CD4-positive, alpha-beta T cell treated with Interferon alpha-2 for 1 hour (primary cell): ENCODE measurements at regions not wholly inside any gene's neighbourhood (a gene's known extent, or its start where the extent isn't known, plus 50 kb on each side); places are given as distances from the start of the nearest gene placed in this dataset.
"Not testable (repeated sequence)": the region's sequence is repeated elsewhere in the genome, so short reads cannot be mapped to it uniquely, and the experiment has no call there.

ENCODE experiments used
- DNase-seq, 2 donors: peaks; one replicate each; pipeline ENCODE4 v3.0.0-alpha.2; 2020 to 2022

- DNase-seq: no peak
Observed at GRCh38 chr2:81050580-81051095, 746.1 kb upstream of the LRRTM1 start.

DNA sequence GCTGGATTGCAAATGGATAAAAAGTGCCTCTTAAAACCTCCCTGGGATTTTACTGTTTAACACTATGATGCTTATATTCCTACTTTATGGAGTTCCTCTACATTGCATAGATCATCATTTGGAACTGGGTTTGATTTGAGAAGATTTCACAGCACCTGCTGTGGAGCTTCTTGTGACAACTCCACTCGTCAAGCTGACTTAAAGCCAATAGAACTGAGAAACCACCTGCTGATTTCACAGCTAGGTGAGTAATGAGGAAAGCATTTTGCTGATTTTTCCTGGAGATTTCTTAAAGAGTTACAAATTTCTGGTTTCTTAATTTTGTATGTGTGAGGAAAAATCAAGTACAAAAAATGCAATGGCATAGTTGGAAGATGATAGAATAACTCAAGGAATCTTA is 739.1 kb upstream of the LRRTM1 start:
- no peak for DNase-seq

DNA sequence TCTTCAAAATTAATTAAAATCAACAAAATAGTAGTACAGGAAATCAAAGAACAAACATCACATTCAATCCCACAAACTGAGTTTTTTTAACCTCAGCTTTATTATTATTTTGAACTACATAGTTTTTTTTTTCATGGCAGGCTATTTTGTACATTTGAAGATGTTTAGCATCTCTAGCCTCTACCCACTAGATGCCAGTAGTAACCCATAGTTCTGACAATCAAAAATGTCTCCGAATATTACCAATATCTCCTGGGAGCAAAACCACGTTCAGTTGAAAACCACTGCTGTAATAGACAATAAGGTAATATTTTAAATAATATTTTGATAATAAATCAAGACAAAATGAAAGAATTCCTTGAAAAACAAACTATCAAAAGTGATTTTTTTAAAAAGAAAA is 702.6 kb upstream of the LRRTM1 start:
- no peak for DNase-seq

DNA sequence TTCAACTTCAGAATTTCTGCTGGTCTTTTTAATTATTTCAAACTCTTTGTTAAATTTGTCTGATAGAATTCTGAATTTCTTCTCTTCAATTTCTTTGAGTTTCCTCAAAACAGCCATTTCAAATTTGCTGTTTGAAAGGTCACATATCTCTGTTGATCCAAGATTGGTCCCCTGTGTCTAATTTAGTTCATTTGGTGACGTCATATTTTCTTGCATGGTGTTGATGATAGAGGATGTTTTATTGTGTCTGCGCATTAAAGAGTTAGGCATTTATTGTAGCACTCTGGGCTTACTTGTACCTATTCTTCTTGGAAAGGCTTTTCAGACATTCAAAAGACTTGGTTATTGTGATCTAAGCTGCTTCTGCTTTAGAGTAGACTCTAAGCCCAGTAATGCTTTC is 698.4 kb upstream of the LRRTM1 start:
- DNase-seq: no peak

GRCh38 chr2:80987466-80987865 is 682.9 kb upstream of the LRRTM1 start:
- DNase-seq: no peak

DNA sequence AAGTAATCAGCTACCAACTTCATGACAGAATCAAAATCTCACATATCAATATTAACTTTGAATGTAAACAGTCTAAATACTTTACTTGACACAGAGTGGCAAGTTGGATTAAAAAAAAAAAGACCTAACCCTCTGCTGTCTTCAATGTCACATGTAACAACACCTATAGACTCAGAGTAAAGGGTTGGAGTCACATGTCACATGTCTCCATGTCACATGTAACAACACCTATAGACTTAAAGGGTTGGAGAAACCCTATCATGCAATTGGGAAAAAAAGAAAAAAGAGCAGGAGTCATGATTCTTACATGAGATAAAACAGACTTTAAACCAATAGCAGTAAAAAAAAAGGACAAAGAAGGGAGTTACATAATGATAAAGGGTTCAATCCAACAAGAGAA is 665.3 kb upstream of the LRRTM1 start:
- DNase-seq: no peak

DNA sequence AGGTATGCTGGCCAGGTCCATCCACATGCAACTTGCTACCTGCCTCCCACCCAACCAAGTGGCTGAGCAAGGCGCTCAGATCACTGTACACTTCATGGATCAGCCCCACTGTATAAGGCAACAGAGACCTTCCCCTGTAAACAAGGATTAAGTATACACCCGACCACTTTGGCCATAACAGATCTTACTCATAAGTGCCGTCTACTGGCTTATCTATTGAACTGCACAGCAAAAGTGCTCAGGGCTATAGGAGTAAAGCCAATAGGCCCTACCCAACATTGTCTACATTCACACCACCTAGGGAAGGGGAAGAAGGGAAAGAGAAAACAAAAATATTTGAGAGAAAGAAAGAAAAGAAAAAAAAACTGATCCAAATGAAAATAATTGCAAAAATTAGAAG is 663.9 kb upstream of the LRRTM1 start:
- DNase-seq: no peak

GRCh38 chr2:80947601-80948130 is 643.1 kb upstream of the LRRTM1 start:
- no peak for DNase-seq

- DNase-seq: no peak
Observed at GRCh38 chr2:80943487-80943886, 638.9 kb upstream of the LRRTM1 start.

GRCh38 chr2:80942766-80943165 is 638.2 kb upstream of the LRRTM1 start:
- DNase-seq: no peak

- no peak for DNase-seq
Observed at GRCh38 chr2:80938463-80938862, 633.9 kb upstream of the LRRTM1 start.

- DNase-seq: not testable (repeated sequence)
Observed at GRCh38 chr2:80931820-80932219, 627.3 kb upstream of the LRRTM1 start.

GRCh38 chr2:80930777-80931176 is 626.2 kb upstream of the LRRTM1 start:
- no peak for DNase-seq

DNA sequence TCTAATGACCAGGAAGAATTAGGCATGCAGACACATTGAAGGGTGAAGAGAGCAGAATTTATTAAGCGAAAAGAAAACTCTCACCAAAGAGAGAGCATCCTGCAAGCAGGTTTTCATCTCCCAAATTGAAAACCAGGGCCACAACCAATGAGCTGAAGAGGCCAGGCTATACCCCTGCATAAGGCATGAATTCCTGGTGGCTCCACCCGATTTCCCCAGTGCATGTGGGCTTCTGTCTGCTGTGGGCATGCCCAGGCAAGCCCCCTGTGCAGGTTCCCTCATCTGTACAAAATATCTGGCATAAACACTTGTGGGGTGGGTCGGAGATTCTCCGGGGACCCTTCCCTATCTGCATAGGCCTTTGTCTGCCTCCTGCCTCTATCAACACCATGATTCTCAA is 621.6 kb upstream of the LRRTM1 start:
- no peak for DNase-seq

DNA sequence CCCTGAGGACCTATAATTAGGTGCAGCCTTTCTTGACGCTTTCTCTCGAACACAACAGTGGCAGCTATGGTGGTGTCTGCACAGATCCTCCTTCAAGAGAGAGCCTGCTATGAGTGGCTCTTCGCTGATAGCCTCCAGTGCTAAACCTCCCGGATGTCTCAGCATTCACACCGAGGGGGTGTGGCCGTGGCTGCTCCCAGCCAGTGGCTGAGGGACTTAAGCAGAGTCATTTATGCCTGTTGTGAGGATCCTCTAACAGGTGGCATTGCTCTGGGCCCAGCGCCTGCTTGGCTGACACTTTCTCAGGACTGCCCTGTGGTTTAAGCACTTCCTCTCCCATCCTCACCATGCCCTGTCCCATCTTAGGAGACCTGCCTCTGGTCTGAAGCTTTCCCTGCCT is 592.0 kb upstream of the LRRTM1 start:
- DNase-seq: no peak

DNA sequence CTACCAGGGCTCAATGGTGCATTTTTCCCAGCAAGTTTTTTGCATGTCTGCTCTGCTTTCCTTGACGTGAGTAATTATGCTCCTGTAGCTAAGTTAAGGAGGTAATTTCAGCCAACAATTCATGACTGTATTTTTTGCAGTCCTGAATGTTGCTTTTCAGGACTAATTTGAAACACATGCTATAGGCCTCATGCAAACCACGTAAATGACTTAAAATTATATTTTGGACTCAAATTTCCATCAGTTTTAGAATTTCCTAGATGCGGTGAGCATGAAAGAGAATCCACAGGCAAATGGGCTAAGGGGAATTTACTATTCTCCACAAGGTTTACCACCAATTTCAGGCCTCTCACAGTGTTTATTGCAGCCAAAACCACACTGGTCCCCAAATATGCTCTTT is 589.9 kb upstream of the LRRTM1 start:
- no peak for DNase-seq

GRCh38 chr2:80893711-80894110 is 589.2 kb upstream of the LRRTM1 start:
- no peak for DNase-seq

- no peak for DNase-seq
Observed at GRCh38 chr2:80889009-80889408, 584.5 kb upstream of the LRRTM1 start.

DNA sequence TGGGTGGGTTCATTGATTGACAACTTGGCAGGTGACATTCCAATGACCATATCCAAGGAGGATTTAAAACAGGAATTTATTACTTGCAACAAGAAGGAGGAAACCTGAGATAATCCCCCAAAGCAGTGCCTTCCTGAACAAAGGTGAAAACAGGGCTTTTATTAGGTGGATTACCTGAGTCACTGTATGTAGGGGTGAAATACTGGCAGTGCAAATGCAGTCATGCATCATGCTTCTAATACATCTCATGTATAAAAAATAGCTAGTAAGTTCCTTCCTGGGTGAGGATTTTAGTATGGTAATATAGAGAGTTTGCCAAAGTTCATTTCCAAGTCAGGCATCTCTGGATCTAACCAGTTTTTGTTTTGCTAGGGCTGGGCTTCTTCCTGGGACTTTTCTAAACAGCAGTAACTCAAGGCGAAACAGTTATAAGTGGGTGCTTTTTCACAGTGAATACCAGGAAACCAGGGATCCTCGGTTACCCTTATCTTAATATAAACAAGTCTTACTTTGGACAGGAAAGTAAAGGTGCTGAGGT is 583.4 kb upstream of the LRRTM1 start:
- DNase-seq: no peak

- no peak for DNase-seq
Observed at GRCh38 chr2:80874374-80874773, 569.8 kb upstream of the LRRTM1 start.

DNA sequence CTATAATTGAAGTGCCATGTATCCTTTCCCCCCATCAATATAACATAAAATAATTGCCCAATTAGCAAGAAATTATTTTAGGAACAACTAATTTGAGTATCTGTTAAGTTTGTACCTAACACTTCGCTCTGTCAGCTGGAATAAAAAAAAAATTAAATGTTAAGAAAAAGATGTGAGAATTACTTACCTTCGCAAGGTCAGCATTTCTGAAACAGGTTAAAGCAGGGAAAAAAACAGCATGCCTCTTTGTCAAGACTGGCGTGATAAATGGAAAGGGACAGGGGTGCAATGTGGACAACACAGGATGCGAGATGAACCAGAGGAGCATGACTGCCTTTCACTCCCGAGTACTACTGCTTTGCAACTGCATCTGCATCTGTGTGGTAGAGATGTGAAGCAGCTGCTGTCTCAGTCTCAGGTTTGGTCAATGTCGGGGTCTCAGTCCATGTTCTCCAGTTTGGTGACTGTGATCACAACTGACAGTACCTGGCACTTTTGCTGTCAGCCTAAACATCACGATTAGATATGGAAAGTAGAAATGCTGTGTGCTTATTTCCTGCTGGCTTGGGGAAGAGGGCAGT is 565.4 kb upstream of the LRRTM1 start:
- no peak for DNase-seq

DNA sequence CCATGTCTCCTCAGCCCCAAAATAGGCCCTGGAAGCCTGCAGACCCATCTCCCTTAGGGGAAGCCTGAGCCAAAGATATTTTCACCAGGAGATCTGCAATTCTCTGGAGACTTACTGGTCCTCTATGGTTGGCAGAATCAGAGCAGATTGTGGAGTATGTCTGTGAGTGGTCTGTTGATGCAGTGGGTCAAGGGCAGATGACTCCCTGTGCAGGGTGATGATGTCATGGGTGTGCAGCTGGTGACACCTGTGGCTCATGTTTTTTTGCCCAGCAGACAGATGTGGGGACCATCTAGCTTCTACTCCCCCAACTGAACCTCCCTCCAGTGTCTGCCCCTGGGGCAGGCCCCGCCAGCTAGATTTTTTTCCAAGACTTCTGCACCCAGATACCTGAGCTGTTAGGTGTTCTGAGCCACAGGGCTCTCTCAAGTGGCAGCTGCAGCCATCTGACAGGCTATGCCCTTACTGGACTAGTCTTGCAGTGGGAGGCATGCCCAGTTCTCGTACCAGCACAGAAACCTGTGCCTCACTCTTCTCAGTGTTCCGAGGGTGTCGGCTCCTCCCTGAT is 558.7 kb upstream of the LRRTM1 start:
- no peak for DNase-seq

- no peak for DNase-seq
Observed at GRCh38 chr2:80858965-80859364, 554.4 kb upstream of the LRRTM1 start.

- DNase-seq: no peak
Observed at GRCh38 chr2:80856227-80856626, 551.7 kb upstream of the LRRTM1 start.

GRCh38 chr2:80854831-80855230 is 550.3 kb upstream of the LRRTM1 start:
- DNase-seq: no peak
